ENCODE measurements at regions not wholly inside any gene's neighbourhood (a gene's known extent, or its start where the extent isn't known, plus 50 kb on each side); places are given as distances from the start of the nearest gene placed in this dataset.

- no peaks in the 10 kb centered on the region for H3K4me1 ChIP-seq (replicated peaks; ENCODE audit: insufficient read depth)
- no TSS peak for BruUV-seq (replicated peaks)
- TF ChIP-seq CTCF (conservative IDR thresholded peaks at IDR 0.05) (no peak), EZH2 (IDR thresholded peaks at IDR 0.05; ENCODE audit: low read depth) (no peak)
- H4K20me1 ChIP-seq (ENCODE audit: insufficient read depth), result no peaks in the 10 kb centered on the region
- no peaks in the 10 kb centered on the region for H3K27me3 ChIP-seq (ENCODE audit: insufficient read depth, low read depth)
- H3K4me3 ChIP-seq, result no peak overlapping the region
- DNase-seq, result no peak
- no peaks in the 10 kb centered on the region for H3F3A ChIP-seq (ENCODE audit: insufficient read depth, low read depth)
- H3K36me3 ChIP-seq (ENCODE audit: low read depth), result no peaks in the 10 kb centered on the region
- no peak overlapping the region; the same call in 1 of the 2 replicates for H2AFZ ChIP-seq
- H3K4me2 ChIP-seq, result no peak overlapping the region
- 0 out of 2 replicates have a peak, but pooled peaks cover 4% of the 10 kb centered on the region for H3K9me3 ChIP-seq (ENCODE audit: insufficient read depth, low read depth)
- ChIA-PET POLR2A (ENCODE audit: unreplicated experiment) (interaction anchor here (0.5 kb wide), 1 partner anchor 13 kb away, joined by 6 read pairs; no protein-coding TSS in a partner anchor), CTCF (no interaction called here)
- intact Hi-C loops (cut with micrococcal nuclease; ENCODE audit: unreplicated experiment), result no loop called here
- H3K79me2 ChIP-seq (ENCODE audit: low read depth), result no peaks in the 10 kb centered on the region
- H3K27ac ChIP-seq, result no peak overlapping the region
- H3K9me2 ChIP-seq (ENCODE audit: insufficient read depth), result no peaks in the 10 kb centered on the region
These were observed 469.0 kb downstream of the MEIS1 start for GRCh38 chr2:66903745-66904465.

DNA sequence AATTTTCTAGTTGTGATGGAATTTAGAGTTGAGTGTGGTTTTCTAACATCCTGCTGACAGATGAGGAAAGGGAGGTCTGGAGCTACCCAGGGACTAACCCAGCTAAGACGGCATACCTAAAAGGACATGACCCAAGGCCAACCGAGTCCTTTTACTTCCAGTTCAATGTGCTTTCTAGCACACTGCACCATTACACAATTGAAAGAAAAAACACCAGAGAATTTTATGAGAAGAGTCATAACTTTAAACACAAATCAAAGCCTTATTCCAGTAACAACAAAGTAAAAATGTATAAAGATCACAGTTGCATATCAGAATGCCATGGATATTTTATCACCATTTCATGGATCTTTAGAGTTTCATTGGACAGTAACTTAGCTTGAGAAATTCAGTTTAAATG lies 480.3 kb downstream of the MEIS1 start:
- Histone ChIP-seq H3K27me3 (ENCODE audit: insufficient read depth, low read depth) (no peaks in the 10 kb centered on the region), H3K79me2 (ENCODE audit: low read depth) (no peaks in the 10 kb centered on the region), H3K4me3 (no peak overlapping the region), H3K36me3 (ENCODE audit: low read depth) (no peaks in the 10 kb centered on the region), H3K4me2 (no peak overlapping the region), H3K27ac (no peak overlapping the region), H2AFZ (no peak overlapping the region), H3K9me3 (ENCODE audit: insufficient read depth, low read depth) (no peaks in the 10 kb centered on the region), H3K4me1 (replicated peaks; ENCODE audit: insufficient read depth) (no peaks in the 10 kb centered on the region), H3F3A (ENCODE audit: insufficient read depth, low read depth) (no peaks in the 10 kb centered on the region), H4K20me1 (ENCODE audit: insufficient read depth) (no peaks in the 10 kb centered on the region), H3K9me2 (ENCODE audit: insufficient read depth) (no peaks in the 10 kb centered on the region)
- TF ChIP-seq CTCF (conservative IDR thresholded peaks at IDR 0.05) (no peak), EZH2 (IDR thresholded peaks at IDR 0.05; ENCODE audit: low read depth) (no peak)
- ChIA-PET POLR2A (ENCODE audit: unreplicated experiment) (no interaction called here), CTCF (no interaction called here)
- no peak for DNase-seq
- intact Hi-C loops (cut with micrococcal nuclease; ENCODE audit: unreplicated experiment), result no loop called here
- BruUV-seq (replicated peaks), result no TSS peak

- Histone ChIP-seq H3K4me1 (replicated peaks; ENCODE audit: insufficient read depth) (no peaks in the 10 kb centered on the region), H4K20me1 (ENCODE audit: insufficient read depth) (no peaks in the 10 kb centered on the region), H2AFZ (no peak overlapping the region), H3K27me3 (ENCODE audit: insufficient read depth, low read depth) (no peaks in the 10 kb centered on the region), H3K9me2 (ENCODE audit: insufficient read depth) (no peaks in the 10 kb centered on the region), H3K79me2 (ENCODE audit: low read depth) (no peaks in the 10 kb centered on the region), H3F3A (ENCODE audit: insufficient read depth, low read depth) (no peaks in the 10 kb centered on the region), H3K27ac (no peak overlapping the region), H3K36me3 (ENCODE audit: low read depth) (no peaks in the 10 kb centered on the region), H3K9me3 (ENCODE audit: insufficient read depth, low read depth) (no peaks in the 10 kb centered on the region), H3K4me2 (no peak overlapping the region), H3K4me3 (no peak overlapping the region)
- DNase-seq, result no peak
- intact Hi-C loops (cut with micrococcal nuclease; ENCODE audit: unreplicated experiment), result no loop called here
- CTCF ChIA-PET, result no interaction called here
- no TSS peak for BruUV-seq (replicated peaks)
- no peak for TF ChIP-seq EZH2 (IDR thresholded peaks at IDR 0.05; ENCODE audit: low read depth)
- no peak for TF ChIP-seq CTCF (conservative IDR thresholded peaks at IDR 0.05)
- POLR2A ChIA-PET (ENCODE audit: unreplicated experiment), result no interaction called here
These were observed 477.8 kb upstream of the ETAA1 start for GRCh38 chr2:66919286-66919685.
